Panc1 (cell line): ENCODE measurements at regions not wholly inside any gene's neighbourhood (a gene's known extent, or its start where the extent isn't known, plus 50 kb on each side); places are given as distances from the start of the nearest gene placed in this dataset.

ENCODE experiments used
- ATAC-seq: fragments of 200-7000 bp; cut with Tn5 transposase; 2 replicates; pipeline ENCODE4 v1.9.1; 2020; ENCODE audit warnings: mild to moderate bottlenecking, moderate library complexity
- BruUV-seq: library from RNA; stranded (reverse); fragments of 400-500 nt; replicated peaks from 2 replicates; lab custom pipeline; 2021; lab: Mats Ljungman, UMichigan
- CTCF ChIA-PET: fragments of 300-600 bp; sonication (Branson Sonifier 250); formaldehyde crosslinking; loops from one replicate; lab custom pipeline; 2022; ENCODE audit warnings: antibody characterized with exemption; lab: Charles Lee
- POLR2A ChIA-PET: fragments of 300-600 bp; sonication (Branson Sonifier 250); formaldehyde crosslinking; loops from one replicate; lab custom pipeline; 2022; ENCODE audit warnings: antibody characterized with exemption; lab: Charles Lee
- DNase-seq: peaks from one replicate; pipeline ENCODE4 v3.0.0-alpha.2; 2010; ENCODE audit warnings: low read depth, low spot score
- H3K27ac ChIP-seq: 2 replicates; pipeline ENCODE4 v1.5.1; 2011; ENCODE audit warnings: mild to moderate bottlenecking, low read length, inconsistent platforms
- H3K27me3 ChIP-seq: fragments of 200-500 bp; sonication (Bioruptor generic); 2 replicates; pipeline ENCODE4 v1.6.0; 2014; ENCODE audit warnings: low read length, inconsistent platforms; ENCODE audit not compliant: control insufficient read depth, insufficient read depth
- H3K36me3 ChIP-seq: fragments of 200-500 bp; sonication (Bioruptor generic); 2 replicates; pipeline ENCODE4 v1.5.1; 2014; ENCODE audit warnings: inconsistent platforms, mild to moderate bottlenecking, low read length, moderate library complexity; ENCODE audit not compliant: control insufficient read depth, insufficient read depth
- H3K4me1 ChIP-seq: 2 replicates; pipeline ENCODE4 v1.5.1; 2011; ENCODE audit warnings: inconsistent platforms, mild to moderate bottlenecking, low read length, moderate library complexity; ENCODE audit not compliant: control insufficient read depth, insufficient read depth
- H3K4me3 ChIP-seq, 2 experiments: 2 replicates each; pipeline ENCODE4 v1.5.1; 2011 to 2012; ENCODE audit warnings: low read depth in 2 of 2, low read length in 2 of 2, mild to moderate bottlenecking in 2 of 2, inconsistent platforms in 1 of 2, moderate library complexity in 1 of 2
- H3K9me3 ChIP-seq: fragments of 200-500 bp; sonication (Bioruptor generic); 2 replicates; pipeline ENCODE4 v1.5.1; 2014; ENCODE audit warnings: low read depth, mild to moderate bottlenecking, inconsistent platforms, low read length, moderate library complexity; ENCODE audit not compliant: control insufficient read depth, insufficient read depth
- CTCF ChIP-seq: fragments of 450-650 bp; IDR thresholded peaks from 2 replicates; pipeline ENCODE4 v1.5.1; 2017; ENCODE audit warnings: mild to moderate bottlenecking
- POLR2AphosphoS5 ChIP-seq: IDR thresholded peaks from 2 replicates; pipeline ENCODE4 v1.6.1; 2012; ENCODE audit warnings: mild to moderate bottlenecking, low read depth, low read length, moderate library complexity
- REST ChIP-seq, 2 experiments: IDR thresholded peaks; 2 replicates each; pipeline ENCODE4 v1.6.1; 2011 to 2012; ENCODE audit warnings: low read depth in 2 of 2, control low read depth in 1 of 2, low read length in 1 of 2, mild to moderate bottlenecking in 1 of 2, moderate library complexity in 1 of 2; ENCODE audit not compliant: insufficient read depth in 1 of 2
- SIN3A ChIP-seq: IDR thresholded peaks from 2 replicates; pipeline ENCODE4 v1.6.1; 2012; ENCODE audit warnings: low read depth, mild to moderate bottlenecking, low read length, moderate library complexity, borderline replicate concordance; ENCODE audit not compliant: insufficient read depth
- TCF7L2 ChIP-seq: IDR thresholded peaks from 2 replicates; pipeline ENCODE4 v1.6.1; 2011; ENCODE audit warnings: mild to moderate bottlenecking, low read depth, low read length, inconsistent platforms
- in situ Hi-C: cut with HindIII; loops from 2 replicates; pipeline ENCODE4 v1.10.0; 2016; ENCODE audit warnings: low sequenced_read_pairs, low pct_unique_long_range_greater_than_20kb
- intact Hi-C: fragments of 100-400 bp; cut with micrococcal nuclease; formaldehyde crosslinking; loops from one replicate; pipeline ENCODE4 v1.10.0; 2022; ENCODE audit not compliant: unreplicated experiment

GRCh38 chr10:22766693-22767092 lies 52.3 kb upstream of the PIP4K2A start:
- H3K4me3 ChIP-seq: no peak overlapping the region
- no TSS peak for BruUV-seq
- no peaks in the 10 kb centered on the region for H3K36me3 ChIP-seq
- H3K9me3 ChIP-seq: no peaks in the 10 kb centered on the region
- no peak overlapping the region for H3K27ac ChIP-seq
- H3K4me1 ChIP-seq: no peaks in the 10 kb centered on the region
- intact Hi-C loops: no loop called here
- ChIA-PET CTCF (no interaction called here), POLR2A (no interaction called here)
- in situ Hi-C loops: no loop called here
- no peaks in the 10 kb centered on the region for H3K27me3 ChIP-seq
- no peak for TF ChIP-seq SIN3A
- no peak for TF ChIP-seq CTCF
- TF ChIP-seq POLR2AphosphoS5: no peak
- no peak for TF ChIP-seq REST (IDR thresholded peaks at IDR 0.05; ENCODE audit: insufficient read depth in 1 of 2, low read depth in 2 of 2, low read length in 1 of 2)
- TF ChIP-seq TCF7L2: no peak
- ATAC-seq (no peak), DNase-seq (no peak)

GRCh38 chr10:22765660-22766547 lies 51.5 kb upstream of the PIP4K2A start:
- intact Hi-C loops: no loop called here
- in situ Hi-C loops: no loop called here

More at GRCh38 chr10:22765660-22766547, 51.5 kb upstream of the PIP4K2A start:
- no peak overlapping the region for H3K4me3 ChIP-seq
- ChIA-PET CTCF (no interaction called here), POLR2A (no interaction called here)
- ATAC-seq: no peak
- no peak overlapping the region for H3K27ac ChIP-seq
- no peak for DNase-seq
- H3K27me3 ChIP-seq: no peaks in the 10 kb centered on the region
- no peaks in the 10 kb centered on the region for H3K9me3 ChIP-seq
- TF ChIP-seq CTCF (no peak), REST (IDR thresholded peaks at IDR 0.05; ENCODE audit: insufficient read depth in 1 of 2, low read depth in 2 of 2, low read length in 1 of 2) (no peak), TCF7L2 (no peak), POLR2AphosphoS5 (no peak), SIN3A (no peak)
- H3K4me1 ChIP-seq: no peaks in the 10 kb centered on the region
- no TSS peak for BruUV-seq
- H3K36me3 ChIP-seq: no peaks in the 10 kb centered on the region
